HK-2 (cell line): ENCODE measurements at regions not wholly inside any gene's neighbourhood (a gene's known extent, or its start where the extent isn't known, plus 50 kb on each side); places are given as distances from the start of the nearest gene placed in this dataset.

Source experiments
- DNase-seq: peaks from one replicate; pipeline ENCODE4 v3.0.0-alpha.2; 2018; ENCODE audit not compliant: unreplicated experiment

DNA sequence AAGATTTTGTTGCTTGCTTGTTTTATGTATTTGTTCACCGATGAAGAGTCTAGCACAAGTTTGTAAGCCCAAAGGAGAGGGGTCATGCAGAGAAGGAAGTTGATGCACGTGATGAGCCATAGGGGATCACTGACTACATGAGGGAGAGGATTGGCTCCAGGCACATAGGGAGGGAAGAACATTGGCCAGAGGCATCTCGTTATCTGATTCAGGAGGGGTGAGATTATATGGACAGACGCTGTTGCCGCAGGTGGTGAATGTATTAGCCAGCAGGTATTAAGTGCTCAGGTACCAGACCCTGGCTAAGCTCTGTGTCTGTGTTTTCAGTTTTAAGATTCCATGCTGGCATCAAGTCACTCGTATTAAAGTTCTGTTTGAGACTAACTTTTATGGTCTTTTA lies 91.8 kb upstream of the CHST9 start:
- DNase-seq, result no peak

DNA sequence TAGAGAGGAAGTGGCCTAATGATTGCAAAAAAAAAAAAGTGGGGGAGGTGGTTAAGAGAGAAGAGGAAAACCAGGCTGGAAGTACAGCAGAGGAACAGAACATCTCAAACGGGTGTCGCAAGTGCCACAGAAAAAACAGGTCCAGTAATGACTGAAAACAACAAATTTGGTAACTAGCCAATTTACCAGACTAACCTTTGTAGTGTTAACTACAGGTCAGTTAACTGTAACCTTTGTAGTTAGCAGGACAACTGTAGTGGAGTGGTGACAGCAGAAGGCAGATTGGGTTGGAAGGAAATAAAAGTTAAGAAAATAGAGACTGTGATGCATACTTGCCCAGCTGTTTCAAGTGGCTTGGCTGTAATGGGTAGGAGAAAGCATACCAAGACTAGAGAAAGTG lies 91.4 kb upstream of the CHST9 start:
- no peak for DNase-seq

DNA sequence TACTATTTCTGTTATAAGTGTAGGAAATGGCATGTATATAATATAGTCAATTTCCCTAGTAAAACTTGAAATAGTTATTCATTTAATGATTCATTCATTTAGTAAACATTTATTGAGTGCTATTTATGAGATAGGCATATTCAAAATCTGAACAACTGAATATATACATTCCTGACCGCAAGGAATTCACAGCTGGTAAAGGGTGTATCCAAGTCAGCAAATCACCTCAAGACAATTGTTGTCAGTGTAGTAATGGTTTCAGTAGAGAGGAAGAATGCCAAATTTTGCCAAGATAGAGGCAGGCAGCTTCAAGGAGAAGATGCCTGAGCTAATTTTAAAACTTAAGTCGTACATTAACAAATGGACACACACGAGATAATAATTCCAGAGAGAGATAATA lies 89.8 kb upstream of the CHST9 start:
- DNase-seq, result no peak

DNA sequence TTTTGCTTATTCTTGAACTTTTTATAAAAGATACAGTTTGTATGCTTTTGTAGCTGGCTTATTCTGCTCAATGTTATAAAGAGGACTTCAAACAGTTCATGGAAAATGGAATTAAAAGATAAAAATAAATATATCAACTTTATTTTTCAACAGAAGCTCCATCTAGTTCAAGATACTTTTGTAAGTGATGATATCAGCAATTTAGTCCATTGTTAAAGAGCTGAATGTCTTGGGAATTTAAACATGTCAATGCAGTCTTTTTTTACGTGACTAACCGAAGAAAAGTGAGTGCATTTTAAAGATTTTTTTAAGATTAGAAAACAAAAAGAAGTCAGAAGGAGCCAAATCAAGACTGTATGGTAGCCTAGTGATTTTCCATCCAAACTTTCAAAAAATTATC lies 85.4 kb upstream of the CHST9 start:
- no peak for DNase-seq

DNA sequence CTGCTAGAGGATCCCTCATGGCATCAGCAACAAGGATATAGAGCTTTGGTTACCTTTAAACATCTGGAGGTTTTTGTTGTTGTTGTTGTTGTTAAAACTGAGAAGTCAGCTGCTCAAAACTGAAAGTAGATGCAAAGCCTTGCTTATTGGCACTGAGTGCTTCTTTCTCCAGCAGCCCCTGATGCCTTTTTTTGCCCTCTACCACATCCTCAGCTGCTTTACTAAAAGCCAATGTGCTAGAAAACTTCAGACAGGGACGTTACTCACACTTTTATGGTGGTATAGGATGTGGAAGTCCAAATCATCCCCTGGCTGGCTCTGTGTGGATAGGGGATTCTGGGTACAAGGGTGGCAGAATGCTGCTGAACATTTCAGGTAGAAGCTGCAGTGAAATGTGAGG lies 78.3 kb upstream of the CHST9 start:
- no peak for DNase-seq

DNA sequence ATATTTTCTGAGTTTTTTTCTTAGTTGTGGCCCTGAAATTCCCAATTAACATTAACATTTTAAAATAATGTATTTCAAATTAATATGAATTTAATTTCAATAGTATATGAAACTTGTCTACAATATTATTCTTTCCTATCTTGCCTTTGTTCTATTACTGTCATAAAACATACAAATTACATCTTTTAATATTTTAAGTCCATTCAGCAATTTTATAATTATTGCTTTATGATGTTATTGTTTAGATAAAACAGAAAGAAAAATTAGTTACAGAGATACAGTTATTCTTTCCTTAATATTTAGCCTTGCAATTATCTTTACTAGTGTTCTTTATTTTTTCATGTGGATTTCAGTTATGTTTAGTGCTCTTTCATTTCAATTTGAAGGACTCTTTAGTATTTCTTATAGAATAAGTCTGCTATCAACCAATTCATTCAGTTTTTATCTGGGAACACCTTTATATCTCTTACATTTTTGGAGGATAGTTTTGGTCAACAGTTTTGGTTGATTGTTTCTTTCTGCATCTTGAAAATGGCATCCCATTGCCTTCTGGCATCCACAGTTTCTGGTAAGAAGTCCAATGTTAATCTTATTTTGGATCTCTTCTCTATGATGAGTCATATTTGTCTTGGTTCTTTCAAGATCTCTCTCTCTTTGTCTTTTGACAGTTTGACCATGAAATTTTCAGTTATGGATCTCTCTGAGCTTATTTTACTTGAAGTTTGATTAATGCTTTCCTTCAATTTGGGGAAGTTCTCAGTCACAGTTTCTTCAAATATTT lies 76.9 kb upstream of the CHST9 start:
- no peak for DNase-seq

DNA sequence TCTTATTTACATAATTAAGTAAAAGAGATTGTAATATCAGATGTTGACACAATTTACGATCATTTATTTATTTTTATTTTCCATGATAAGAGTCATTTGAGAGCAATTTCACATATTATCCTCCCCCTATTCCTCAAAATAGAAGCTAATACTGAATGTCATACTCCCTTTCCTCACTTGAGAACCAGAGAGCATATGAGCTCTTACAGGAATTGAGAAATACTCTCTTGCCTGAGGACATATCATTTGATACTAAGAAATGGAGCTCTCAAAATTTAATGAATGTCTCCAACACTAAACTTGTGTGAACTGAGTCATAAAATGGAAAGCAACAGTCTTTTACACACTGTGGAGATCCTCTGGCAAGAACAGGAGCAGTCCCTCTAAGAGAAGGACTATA lies 68.5 kb upstream of the CHST9 start:
- no peak for DNase-seq

DNA sequence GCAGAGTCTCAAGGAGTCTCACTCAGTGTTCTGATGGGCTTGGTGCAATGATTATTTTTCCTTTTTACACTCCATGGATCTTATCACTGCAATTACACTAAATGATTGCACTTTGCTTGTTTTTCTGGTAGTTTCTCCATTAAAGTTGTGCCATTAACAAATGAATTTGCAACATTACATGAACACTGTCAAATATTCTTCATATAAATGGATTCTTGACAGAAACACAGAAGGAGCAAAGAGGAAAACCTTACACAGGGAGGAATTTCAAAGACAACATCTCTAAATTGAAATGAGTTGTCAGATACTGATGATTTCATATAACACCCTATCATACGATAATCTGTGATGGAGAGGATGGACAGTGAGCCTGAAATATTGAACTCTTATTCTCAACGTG lies 65.4 kb upstream of the CHST9 start:
- no peak for DNase-seq

DNA sequence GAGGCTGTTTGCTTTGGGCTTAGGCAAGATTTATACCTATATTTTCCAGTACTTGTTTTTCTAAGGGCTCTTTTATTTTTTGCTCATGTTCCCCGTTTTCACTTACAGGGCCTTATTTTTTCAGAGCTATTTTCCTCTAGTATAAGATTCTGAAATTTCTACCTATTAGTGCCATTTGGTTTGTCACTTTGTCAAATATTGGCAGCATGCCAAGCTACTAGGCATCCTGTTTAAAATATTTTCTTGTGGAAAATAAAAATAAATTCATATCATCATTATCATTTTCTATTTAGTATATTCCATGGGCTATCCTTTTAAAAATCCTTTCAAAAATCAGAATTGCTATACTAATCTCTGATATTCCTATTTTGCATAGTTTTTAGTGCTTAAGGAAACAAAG lies 64.8 kb upstream of the CHST9 start:
- DNase-seq, result no peak

DNA sequence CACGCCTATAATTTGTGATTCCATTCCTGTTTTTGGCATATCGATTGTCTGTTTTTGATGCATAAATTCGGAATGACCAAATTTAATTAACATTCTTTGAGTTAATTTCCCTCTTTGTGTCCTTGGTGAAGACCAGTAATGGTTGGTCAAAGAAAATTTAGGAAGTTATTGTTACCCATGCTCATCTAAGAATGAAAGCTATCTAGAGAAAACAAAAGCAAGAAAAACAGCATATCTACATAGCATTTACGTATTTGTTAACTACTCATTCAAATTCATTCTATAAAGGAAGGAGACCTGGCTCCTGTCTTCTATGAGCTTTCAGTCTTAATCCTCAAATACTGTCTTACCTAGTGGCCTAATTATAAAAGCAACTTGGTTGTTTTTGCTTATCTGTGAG lies 59.2 kb upstream of the CHST9 start:
- no peak for DNase-seq

DNA sequence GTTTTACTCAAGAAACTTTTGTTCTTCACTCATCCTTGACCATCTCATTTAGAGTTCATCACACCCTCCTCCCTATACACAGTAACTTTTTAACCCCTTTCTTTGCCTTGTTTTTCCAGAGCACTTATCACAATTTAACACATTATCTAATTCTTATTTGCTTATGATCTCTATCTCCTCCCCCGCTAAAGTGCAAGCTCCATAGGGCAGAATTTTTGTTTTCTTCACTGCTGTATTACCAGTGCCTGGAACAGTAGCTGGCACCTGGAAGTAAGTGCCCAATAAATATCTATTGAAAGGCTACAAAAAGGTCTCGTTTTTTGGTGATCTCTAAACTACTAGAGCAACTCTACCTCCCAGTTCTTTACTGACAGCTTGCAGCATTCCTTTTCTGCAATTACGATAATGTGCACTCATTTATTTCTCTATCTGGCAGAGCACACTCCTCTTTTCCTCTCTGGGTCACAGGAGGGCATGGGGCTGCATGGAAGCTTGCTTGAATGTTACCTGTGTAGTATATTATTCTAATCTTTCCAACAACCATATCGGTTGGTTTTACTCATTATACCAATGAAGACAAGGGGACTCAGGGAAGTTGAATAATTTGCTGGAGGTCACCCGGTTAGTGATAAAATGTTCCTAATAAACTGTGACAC lies 57.4 kb upstream of the CHST9 start:
- no peak for DNase-seq

DNA sequence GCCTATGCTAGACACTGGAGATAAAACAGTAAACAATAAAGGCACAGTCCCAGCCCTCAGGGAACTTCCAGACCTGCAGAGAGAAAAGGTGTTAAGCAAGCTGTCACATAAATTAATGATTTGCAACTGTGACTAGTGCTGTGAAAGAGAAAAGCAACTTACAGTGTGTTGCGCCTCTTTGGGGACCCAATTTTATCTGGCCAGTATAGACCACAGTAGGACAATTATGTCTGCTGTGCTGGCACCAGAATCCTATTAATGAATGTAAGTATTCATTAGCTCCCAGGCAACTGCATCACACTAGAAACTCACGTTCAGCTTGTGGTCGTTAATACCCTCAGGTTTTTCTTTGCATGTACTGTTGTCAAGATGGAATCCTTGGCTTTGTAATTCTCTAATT lies 55.3 kb upstream of the CHST9 start:
- no peak for DNase-seq

DNA sequence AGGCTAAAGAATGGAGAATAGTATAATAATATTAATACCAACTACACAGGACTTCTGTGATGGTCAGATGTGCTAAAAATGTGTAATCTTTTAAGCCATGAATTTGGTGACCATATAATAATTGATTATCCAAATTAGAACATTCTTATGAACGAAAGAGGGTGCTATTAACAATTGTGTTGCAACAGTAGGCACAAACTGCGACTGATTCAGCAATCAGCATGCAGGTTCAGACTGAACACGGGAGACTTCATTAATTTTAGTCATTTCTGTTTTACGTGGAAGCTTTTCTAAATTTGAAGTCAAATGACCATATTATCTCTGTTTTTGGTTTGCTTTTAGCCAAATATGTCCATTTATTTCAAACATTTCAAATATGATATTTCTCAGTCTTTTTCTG lies 54.6 kb upstream of the CHST9 start:
- DNase-seq, result no peak

DNA sequence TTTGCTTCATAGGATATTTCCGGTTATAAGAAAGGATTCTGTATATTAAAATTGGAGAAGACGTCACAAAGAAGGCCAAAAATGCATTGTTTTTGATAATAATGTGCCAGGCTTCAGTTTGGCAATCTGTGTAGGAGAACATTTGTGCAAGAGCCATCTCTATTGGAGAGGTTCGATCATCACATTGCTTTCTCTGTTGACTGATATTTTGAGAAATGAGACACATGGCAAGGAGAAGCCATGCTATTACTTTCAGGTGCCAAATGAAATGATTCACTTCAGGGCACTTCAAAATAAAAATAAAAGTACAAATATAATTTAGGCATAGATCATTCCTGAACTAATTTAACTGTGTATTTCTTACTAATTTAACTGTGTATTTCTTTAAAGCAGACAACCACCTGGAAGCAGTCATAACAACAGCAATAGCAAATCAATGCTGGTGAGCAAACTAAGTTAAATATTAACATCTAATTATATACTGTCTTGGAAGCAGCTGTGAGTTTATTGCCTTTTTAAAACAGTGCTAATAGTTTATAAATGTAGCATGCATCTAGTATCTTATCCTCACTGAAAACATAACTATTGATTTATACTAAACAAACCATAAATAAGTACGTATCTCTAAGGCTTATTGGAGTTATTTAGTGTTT lies 50.2 kb upstream of the CHST9 start:
- no peak for DNase-seq
